GM19397 (cell line): ENCODE measurements at regions not wholly inside any gene's neighbourhood (a gene's known extent, or its start where the extent isn't known, plus 50 kb on each side); places are given as distances from the start of the nearest gene placed in this dataset.
"Not testable (repeated sequence)": the region's sequence is repeated elsewhere in the genome, so short reads cannot be mapped to it uniquely, and the experiment has no call there.

Experiments
- ATAC-seq: cut with Tn5 transposase; IDR thresholded peaks from one replicate; pipeline ENCODE4 v1.9.1; 2021; ENCODE audit warnings: mild to moderate bottlenecking, moderate library complexity; ENCODE audit not compliant: unreplicated experiment

- ATAC-seq, result no peak
These were observed 718.2 kb upstream of the PCDH15 start for GRCh38 chr10:55519264-55519663.

GRCh38 chr10:55518416-55518815, 717.4 kb upstream of the PCDH15 start:
- not testable (repeated sequence) for ATAC-seq

- ATAC-seq, result no peak
These were observed 708.1 kb upstream of the PCDH15 start for GRCh38 chr10:55509168-55509567.

GRCh38 chr10:55500931-55501559, 700.0 kb upstream of the PCDH15 start:
- ATAC-seq, result no peak

- no peak for ATAC-seq
These were observed 697.0 kb upstream of the PCDH15 start for GRCh38 chr10:55497893-55498499.

GRCh38 chr10:55495555-55495954, 694.5 kb upstream of the PCDH15 start:
- no peak for ATAC-seq

- ATAC-seq, result no peak
These were observed 690.7 kb upstream of the PCDH15 start for GRCh38 chr10:55491712-55492111.

GRCh38 chr10:55485827-55486226, 684.8 kb upstream of the PCDH15 start:
- no peak for ATAC-seq

- no peak for ATAC-seq
These were observed 675.1 kb upstream of the PCDH15 start for GRCh38 chr10:55476129-55476528.

- ATAC-seq, result no peak
These were observed 673.2 kb upstream of the PCDH15 start for GRCh38 chr10:55474258-55474657.

GRCh38 chr10:55470840-55471239, 669.8 kb upstream of the PCDH15 start:
- no peak for ATAC-seq

GRCh38 chr10:55466806-55467504, 665.9 kb upstream of the PCDH15 start:
- ATAC-seq, result no peak

- ATAC-seq, result no peak
These were observed 663.1 kb upstream of the PCDH15 start for GRCh38 chr10:55464083-55464482.

GRCh38 chr10:55460008-55460407, 659.0 kb upstream of the PCDH15 start:
- ATAC-seq, result no peak

GRCh38 chr10:55449981-55450380, 649.0 kb upstream of the PCDH15 start:
- no peak for ATAC-seq

- no peak for ATAC-seq
These were observed 645.5 kb upstream of the PCDH15 start for GRCh38 chr10:55446441-55447002.

- ATAC-seq, result no peak
These were observed 640.7 kb upstream of the PCDH15 start for GRCh38 chr10:55441777-55442176.

- no peak for ATAC-seq
These were observed 625.1 kb upstream of the PCDH15 start for GRCh38 chr10:55426138-55426537.

- ATAC-seq, result no peak
These were observed 609.4 kb upstream of the PCDH15 start for GRCh38 chr10:55410415-55410885.

- ATAC-seq, result no peak
These were observed 603.1 kb upstream of the PCDH15 start for GRCh38 chr10:55404094-55404493.

GRCh38 chr10:55400075-55400849, 599.2 kb upstream of the PCDH15 start:
- no peak for ATAC-seq
